WTC11 (cell line): ENCODE measurements at regions not wholly inside any gene's neighbourhood (a gene's known extent, or its start where the extent isn't known, plus 50 kb on each side); places are given as distances from the start of the nearest gene placed in this dataset.

Experiments
- CTCF ChIP-seq: fragments of 200-600 bp; IDR thresholded peaks from 2 replicates; pipeline ENCODE4 v1.8.0; 2022; ENCODE audit warnings: antibody characterized with exemption
- EMX1 ChIP-seq: fragments of 250-450 bp; sonication (Bioruptor Pico); IDR thresholded peaks from 2 replicates; pipeline ENCODE4 v1.8.0; 2021; ENCODE audit warnings: mild to moderate bottlenecking
- IRF2 ChIP-seq: sonication (generic); formaldehyde crosslinking; IDR thresholded peaks from 2 replicates; pipeline ENCODE4 v1.8.0; 2022; ENCODE audit warnings: low read depth, missing genetic modification reagents, borderline replicate concordance
- MXD4 ChIP-seq: fragments of 250-450 bp; sonication (Bioruptor Pico); IDR thresholded peaks from 2 replicates; pipeline ENCODE4 v1.8.0; 2021; ENCODE audit warnings: mild to moderate bottlenecking, moderate library complexity, borderline replicate concordance
- NFATC4 ChIP-seq: fragments of 250-450 bp; sonication (Bioruptor Pico); IDR thresholded peaks from 2 replicates; pipeline ENCODE4 v1.9.0; 2021; ENCODE audit warnings: mild to moderate bottlenecking
- NR3C1 ChIP-seq: sonication (generic); formaldehyde crosslinking; conservative IDR thresholded peaks from 2 replicates; pipeline ENCODE4 v1.8.1; 2023; ENCODE audit warnings: low read depth, mild to moderate bottlenecking, missing genetic modification reagents
- USF2 ChIP-seq: sonication (generic); formaldehyde crosslinking; IDR thresholded peaks from 2 replicates; pipeline ENCODE4 v1.8.1; 2023; ENCODE audit warnings: mild to moderate bottlenecking, missing genetic modification reagents, moderate library complexity
- ZNF138 ChIP-seq: sonication (generic); formaldehyde crosslinking; conservative IDR thresholded peaks from 2 replicates; pipeline ENCODE4 v1.8.1; 2022; ENCODE audit warnings: mild to moderate bottlenecking, moderate library complexity, missing genetic modification reagents
- ZNF281 ChIP-seq: sonication (generic); formaldehyde crosslinking; IDR thresholded peaks from 2 replicates; pipeline ENCODE4 v1.8.0; 2023; ENCODE audit warnings: mild to moderate bottlenecking, missing genetic modification reagents
- ZNF512 ChIP-seq: sonication (generic); formaldehyde crosslinking; IDR thresholded peaks from 2 replicates; pipeline ENCODE4 v1.8.1; 2022; ENCODE audit warnings: missing genetic modification reagents, borderline replicate concordance

- TF ChIP-seq MXD4 (CRISPR knock-in tag): no peak
- TF ChIP-seq CTCF: no peak
- no peak for TF ChIP-seq IRF2 (CRISPR knock-in tag)
- TF ChIP-seq NR3C1 (CRISPR knock-in tag): no peak
- TF ChIP-seq EMX1 (CRISPR knock-in tag): no peak
- no peak for TF ChIP-seq ZNF281
- no peak for TF ChIP-seq USF2 (CRISPR knock-in tag)
- no peak for TF ChIP-seq NFATC4
- TF ChIP-seq ZNF138 (CRISPR knock-in tag): no peak
- no peak for TF ChIP-seq ZNF512 (CRISPR knock-in tag)
These were observed 295.0 kb upstream of the NR3C2 start for GRCh38 chr4:148737061-148737770.
